ENCODE measurements at regions not wholly inside any gene's neighbourhood (a gene's known extent, or its start where the extent isn't known, plus 50 kb on each side); places are given as distances from the start of the nearest gene placed in this dataset.

- Histone ChIP-seq H3K9ac (ENCODE audit: low read depth, low read length) (no peak overlapping the region), H3K4me2 (ENCODE audit: insufficient read depth, low read length) (no peak overlapping the region), H3K27ac (ENCODE audit: low read length) (no peak overlapping the region), H2AFZ (ENCODE audit: low read depth, low read length) (no peak overlapping the region), H3K4me1 (ENCODE audit: insufficient read depth, low read length) (no peaks in the 10 kb centered on the region), H3K36me3 (ENCODE audit: insufficient read depth, low read length) (no peaks in the 10 kb centered on the region), H3K4me3 (ENCODE audit: low read depth in 1 of 2, low read length in 2 of 2) (no peak overlapping the region), H3K9me3 (ENCODE audit: insufficient read depth, low read length, severe bottlenecking) (no peaks in the 10 kb centered on the region), H3K79me2 (ENCODE audit: insufficient read depth, low read length) (no peaks in the 10 kb centered on the region), H4K20me1 (ENCODE audit: insufficient read depth, low read length) (no peaks in the 10 kb centered on the region; the same call in 1 of the 2 replicates), H3K27me3 (ENCODE audit: insufficient read depth, low read length, poor library complexity) (no peaks in the 10 kb centered on the region)
- ATAC-seq (ENCODE audit: insufficient read depth, low read depth) (no peak), DNase-seq (no peak)
- TF ChIP-seq CTCF (IDR thresholded peaks at IDR 0.05; ENCODE audit: borderline replicate concordance, extremely low read depth, low read length, poor library complexity, severe bottlenecking) (no peak), EZH2 (IDR thresholded peaks at IDR 0.05; ENCODE audit: borderline replicate concordance, low read depth, low read length, severe bottlenecking) (no peak)
These were observed 89.8 kb upstream of the PTPN1 start for GRCh38 chr20:50420380-50420779.

- Histone ChIP-seq H3K36me3 (ENCODE audit: insufficient read depth, low read length) (no peaks in the 10 kb centered on the region), H3K4me3 (ENCODE audit: low read depth in 1 of 2, low read length in 2 of 2) (no peak overlapping the region), H4K20me1 (ENCODE audit: insufficient read depth, low read length) (no peaks in the 10 kb centered on the region; the same call in 1 of the 2 replicates), H3K9ac (ENCODE audit: low read depth, low read length) (no peak overlapping the region), H3K27me3 (ENCODE audit: insufficient read depth, low read length, poor library complexity) (no peaks in the 10 kb centered on the region), H3K9me3 (ENCODE audit: insufficient read depth, low read length, severe bottlenecking) (no peaks in the 10 kb centered on the region), H2AFZ (ENCODE audit: low read depth, low read length) (no peak overlapping the region), H3K27ac (ENCODE audit: low read length) (no peak overlapping the region), H3K4me1 (ENCODE audit: insufficient read depth, low read length) (no peaks in the 10 kb centered on the region), H3K4me2 (ENCODE audit: insufficient read depth, low read length) (no peak overlapping the region), H3K79me2 (ENCODE audit: insufficient read depth, low read length) (no peaks in the 10 kb centered on the region)
- ATAC-seq (ENCODE audit: insufficient read depth, low read depth) (no peak), DNase-seq (no peak)
- no peak for TF ChIP-seq EZH2 (IDR thresholded peaks at IDR 0.05; ENCODE audit: borderline replicate concordance, low read depth, low read length, severe bottlenecking)
- no peak for TF ChIP-seq CTCF (IDR thresholded peaks at IDR 0.05; ENCODE audit: borderline replicate concordance, extremely low read depth, low read length, poor library complexity, severe bottlenecking)
These were observed 88.5 kb upstream of the PTPN1 start for GRCh38 chr20:50421356-50422340.

GRCh38 chr20:50423758-50424157, 86.4 kb upstream of the PTPN1 start:
- H4K20me1 ChIP-seq (ENCODE audit: insufficient read depth, low read length) = no peaks in the 10 kb centered on the region; the same call in 1 of the 2 replicates
- no peaks in the 10 kb centered on the region for H3K9me3 ChIP-seq (ENCODE audit: insufficient read depth, low read length, severe bottlenecking)
- H3K9ac ChIP-seq (ENCODE audit: low read depth, low read length) = no peak overlapping the region
- no peak overlapping the region for H3K4me3 ChIP-seq (ENCODE audit: low read depth in 1 of 2, low read length in 2 of 2)
- no peak for TF ChIP-seq CTCF (IDR thresholded peaks at IDR 0.05; ENCODE audit: borderline replicate concordance, extremely low read depth, low read length, poor library complexity, severe bottlenecking)
- no peak for TF ChIP-seq EZH2 (IDR thresholded peaks at IDR 0.05; ENCODE audit: borderline replicate concordance, low read depth, low read length, severe bottlenecking)
- no peaks in the 10 kb centered on the region for H3K4me1 ChIP-seq (ENCODE audit: insufficient read depth, low read length)
- DNase-seq (no peak), ATAC-seq (ENCODE audit: insufficient read depth, low read depth) (no peak)
- no peak overlapping the region for H2AFZ ChIP-seq (ENCODE audit: low read depth, low read length)
- H3K79me2 ChIP-seq (ENCODE audit: insufficient read depth, low read length) = no peaks in the 10 kb centered on the region
- peaks cover 3% of the 10 kb centered on the region for H3K27me3 ChIP-seq (ENCODE audit: insufficient read depth, low read length, poor library complexity)
- no peaks in the 10 kb centered on the region for H3K36me3 ChIP-seq (ENCODE audit: insufficient read depth, low read length)
- H3K27ac ChIP-seq (ENCODE audit: low read length) = no peak overlapping the region
- no peak overlapping the region for H3K4me2 ChIP-seq (ENCODE audit: insufficient read depth, low read length)

All from DND-41 (cell line).